NOMO-1 (cell line): ENCODE measurements at regions not wholly inside any gene's neighbourhood (a gene's known extent, or its start where the extent isn't known, plus 50 kb on each side); places are given as distances from the start of the nearest gene placed in this dataset.
"Not testable (repeated sequence)": the region's sequence is repeated elsewhere in the genome, so short reads cannot be mapped to it uniquely, and the experiment has no call there.

Experiments used
- DNase-seq, 2 experiments: peaks; one replicate each; lab custom pipeline; 2025; ENCODE audit not compliant: unreplicated experiment in 2 of 2; lab: John Stamatoyannopoulos, UW

GRCh38 chr6:104522533-104522932 is 337.2 kb downstream of the HACE1 start:
- DNase-seq = peak; percentile 1 to 3

GRCh38 chr6:104521176-104521575 is 338.5 kb downstream of the HACE1 start:
- no peak for DNase-seq

GRCh38 chr6:104519566-104519965 is 340.2 kb downstream of the HACE1 start:
- no peak for DNase-seq

- no peak for DNase-seq
Observed at GRCh38 chr6:104509355-104509754, 350.4 kb downstream of the HACE1 start.

DNA sequence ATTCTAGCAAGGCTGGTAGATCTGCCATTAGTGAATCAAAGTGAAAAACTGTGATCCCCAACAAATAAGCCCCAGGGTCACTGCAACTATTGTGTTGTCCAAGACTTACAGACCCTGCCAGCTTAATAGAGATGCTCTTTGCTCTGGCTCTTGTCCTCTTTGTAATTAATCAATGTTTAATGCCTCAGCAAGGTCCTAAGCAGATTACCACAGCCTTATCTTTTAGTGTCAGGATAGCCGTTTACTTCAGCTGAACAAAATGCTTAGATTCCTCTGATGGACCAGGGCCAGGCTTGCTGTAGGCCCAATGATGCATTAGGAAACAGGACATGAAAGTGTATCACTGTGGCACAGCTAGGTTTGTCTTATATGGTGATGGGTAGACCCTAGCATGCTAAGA is 353.3 kb downstream of the HACE1 start:
- no peak for DNase-seq

- no peak for DNase-seq
Observed at GRCh38 chr6:104505838-104506237, 353.9 kb downstream of the HACE1 start.

GRCh38 chr6:104500265-104500664 is 359.5 kb downstream of the HACE1 start:
- no peak for DNase-seq

GRCh38 chr6:104486035-104486434 is 373.7 kb downstream of the HACE1 start:
- no peak for DNase-seq

GRCh38 chr6:104484626-104485025 is 375.1 kb downstream of the HACE1 start:
- DNase-seq = no peak

DNA sequence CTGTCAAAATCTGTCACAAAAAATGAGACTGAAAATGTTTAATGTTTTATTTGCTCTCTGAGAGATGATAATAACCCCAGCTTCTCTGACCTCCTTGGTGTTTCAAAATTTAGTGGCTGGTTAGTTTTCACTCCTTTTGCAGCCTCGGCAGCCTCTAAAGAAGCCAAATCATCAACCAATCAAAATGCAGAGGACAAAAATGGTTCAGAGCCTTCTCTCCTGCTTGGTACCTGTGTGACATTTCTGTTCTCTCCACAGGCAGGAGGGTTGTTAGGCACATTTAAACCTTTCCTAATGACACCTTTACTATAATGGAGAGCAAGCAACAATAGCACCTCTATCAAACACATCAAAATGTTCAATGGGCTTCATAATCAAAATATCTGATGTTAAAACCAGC is 375.5 kb downstream of the HACE1 start:
- DNase-seq = no peak

DNA sequence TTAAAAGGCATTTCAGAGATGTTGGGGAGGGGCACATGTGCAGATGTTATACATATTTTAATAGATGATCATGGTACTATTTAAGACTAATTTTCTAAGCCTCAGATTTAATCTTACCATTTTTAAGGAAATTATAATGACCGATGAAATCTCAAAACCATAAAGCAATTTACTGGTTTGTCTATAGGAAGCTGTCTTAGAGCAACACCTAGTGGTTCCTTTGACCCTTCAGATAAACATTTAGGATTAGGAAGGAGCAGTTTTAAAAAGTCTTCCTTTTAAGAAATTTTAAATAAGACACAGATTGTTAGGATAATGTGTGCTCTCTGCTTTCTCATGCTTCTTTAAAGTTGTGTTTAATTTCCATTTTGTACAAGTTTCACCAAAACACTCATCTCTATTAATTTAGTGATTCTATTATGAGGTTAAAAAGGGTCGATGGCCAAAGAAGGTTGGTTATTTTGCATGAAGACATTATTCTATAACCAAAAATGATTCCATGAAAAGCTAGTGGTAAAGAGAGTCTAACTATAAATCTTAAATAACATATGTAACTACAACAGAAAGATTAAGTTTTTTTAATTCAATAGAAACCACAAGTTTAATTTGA is 376.4 kb downstream of the HACE1 start:
- DNase-seq = peak in 1 of 2 experiments; percentile 32

- DNase-seq = no peak
Observed at GRCh38 chr6:104477569-104477968, 382.1 kb downstream of the HACE1 start.

DNA sequence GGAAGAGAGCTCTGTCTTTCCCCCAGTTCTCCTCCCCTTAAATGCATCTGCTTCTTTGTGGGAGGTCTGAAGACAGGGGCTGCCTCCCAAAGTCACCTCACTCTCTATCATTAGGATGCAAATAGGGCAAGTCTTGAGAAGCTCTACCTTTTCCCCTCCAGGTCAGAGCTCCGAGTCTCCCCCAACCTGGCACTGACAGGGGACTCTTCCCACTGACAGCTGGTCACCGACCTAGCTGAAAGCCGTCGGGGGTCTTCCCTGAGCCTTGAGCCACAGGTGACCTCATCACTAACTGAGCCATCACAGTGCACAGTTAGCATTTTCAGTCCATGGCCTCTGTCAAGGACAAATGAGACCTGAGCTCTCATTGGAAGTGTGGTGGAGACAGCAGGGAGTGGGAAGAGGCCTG is 386.7 kb downstream of the HACE1 start:
- DNase-seq = no peak

- no peak for DNase-seq
Observed at GRCh38 chr6:104472021-104472901, 387.5 kb downstream of the HACE1 start.

GRCh38 chr6:104466306-104466705 is 393.4 kb downstream of the HACE1 start:
- no peak for DNase-seq

DNA sequence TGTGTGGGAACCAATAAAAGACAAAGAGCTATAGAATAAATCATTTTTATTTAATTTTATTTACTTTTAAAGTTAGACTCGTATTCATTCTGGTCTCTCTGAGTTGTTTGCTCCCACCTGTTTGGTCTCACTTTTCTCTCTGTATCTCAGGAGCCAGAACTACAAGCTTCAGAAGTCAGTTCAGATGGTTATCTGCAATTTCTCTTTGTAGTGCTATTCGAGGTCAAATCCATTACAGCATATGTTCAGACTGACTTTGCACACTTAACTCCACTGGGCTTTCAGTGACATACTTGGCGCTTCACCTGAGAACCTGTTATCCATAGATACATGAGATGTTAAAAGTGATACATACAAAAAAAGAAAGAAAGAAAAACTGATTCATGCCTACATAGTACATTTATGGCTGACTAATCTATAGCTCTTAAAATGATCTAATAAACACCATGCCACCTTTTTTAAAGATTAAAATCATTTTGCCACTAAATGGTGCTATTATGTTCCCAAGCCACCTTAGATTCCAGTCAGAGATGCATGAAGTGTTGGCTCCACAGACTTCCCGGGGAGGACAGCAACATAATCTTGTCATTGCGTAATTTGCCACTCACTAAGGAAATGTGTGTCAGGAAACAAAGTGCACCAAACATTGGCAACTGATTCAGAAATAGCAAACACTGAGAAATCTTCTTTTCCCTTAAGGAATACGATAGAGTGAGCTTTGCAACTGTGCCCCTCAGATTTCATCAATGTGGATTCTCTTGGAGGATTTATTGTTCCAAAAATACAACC is 396.7 kb downstream of the HACE1 start:
- DNase-seq = no peak

DNA sequence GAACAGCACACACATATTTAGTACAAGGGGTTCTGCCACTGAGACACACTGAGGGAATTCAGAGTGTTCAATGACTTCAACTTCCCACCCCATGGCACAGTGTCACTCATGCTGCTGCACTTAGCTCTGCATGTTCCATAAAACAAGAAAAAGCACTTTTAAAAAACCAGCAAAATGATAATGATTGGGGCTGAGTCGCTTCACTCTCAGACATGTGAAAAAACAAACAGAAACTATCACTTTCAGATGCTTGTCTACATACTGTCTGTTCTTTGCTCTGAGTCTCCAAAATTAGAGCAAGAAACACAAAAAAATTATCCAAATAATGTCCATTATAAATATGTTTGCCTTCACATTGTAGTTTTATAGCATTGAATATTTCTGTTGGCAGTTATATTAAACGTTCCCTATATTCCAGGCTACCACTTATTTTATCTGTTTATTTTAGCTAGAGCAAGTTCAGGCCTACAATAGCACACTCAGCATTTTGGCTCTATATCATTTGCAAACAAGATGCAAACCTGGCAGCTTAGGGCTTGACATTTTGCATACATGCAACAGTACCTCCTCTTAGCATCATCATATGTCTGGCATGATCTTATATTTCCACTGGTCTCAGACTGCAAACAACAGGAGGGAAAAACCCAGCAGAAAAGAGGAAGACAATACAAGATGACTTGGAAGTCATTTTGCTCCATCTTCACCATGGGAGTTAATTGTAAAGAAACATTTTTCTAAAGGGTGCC is 398.8 kb downstream of the HACE1 start:
- no peak for DNase-seq

- DNase-seq = no peak
Observed at GRCh38 chr6:104459543-104459942, 400.2 kb downstream of the HACE1 start.

DNA sequence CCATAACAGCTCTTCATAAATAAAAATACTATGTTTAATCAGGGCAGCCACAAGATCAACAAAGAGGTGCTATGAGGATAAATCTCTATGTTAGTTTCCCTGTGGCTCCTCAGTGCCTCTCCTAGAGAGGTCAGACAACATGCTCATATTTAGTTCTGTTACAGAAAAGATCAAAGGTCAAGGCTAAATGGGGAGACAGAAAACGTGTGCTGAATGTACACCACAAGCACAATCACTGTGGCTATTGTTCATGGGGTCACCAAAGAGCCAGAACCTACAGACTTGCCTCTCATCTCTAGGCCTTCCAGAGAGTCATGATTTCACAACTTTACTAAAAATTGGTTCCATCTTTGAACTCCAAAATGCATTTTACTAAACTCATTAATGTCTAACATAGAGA is 409.8 kb downstream of the HACE1 start:
- DNase-seq = no peak

- DNase-seq = not testable (repeated sequence)
Observed at GRCh38 chr6:104446101-104447080, 413.3 kb downstream of the HACE1 start.
